ENCODE measurements at regions not wholly inside any gene's neighbourhood (a gene's known extent, or its start where the extent isn't known, plus 50 kb on each side); places are given as distances from the start of the nearest gene placed in this dataset.
"Not testable (repeated sequence)": the region's sequence is repeated elsewhere in the genome, so short reads cannot be mapped to it uniquely, and the experiment has no call there.

- no peak overlapping the region for H3K4me3 ChIP-seq
- no peak overlapping the region for H2AFZ ChIP-seq
- ATAC-seq (no peak), DNase-seq (ENCODE audit: low spot score) (no peak)
- H3F3A ChIP-seq (replicated peaks; ENCODE audit: low read depth): no peaks in the 10 kb centered on the region
- H3K36me3 ChIP-seq (ENCODE audit: insufficient read depth): no peaks in the 10 kb centered on the region
- peaks cover 3% of the 10 kb centered on the region; the same call in 1 of the 3 replicates for H3K9me3 Mint-ChIP-seq
- H3K36me3 Mint-ChIP-seq (ENCODE audit: low read depth): no peaks in the 10 kb centered on the region
- H3K27ac Mint-ChIP-seq: no peak overlapping the region
- H3K79me2 ChIP-seq (replicated peaks; ENCODE audit: insufficient read depth): no peaks in the 10 kb centered on the region
- H3K4me2 ChIP-seq: no peak overlapping the region
- H3K9me2 ChIP-seq (ENCODE audit: insufficient read depth): no peaks in the 10 kb centered on the region
- no peaks in the 10 kb centered on the region for H3K27me3 ChIP-seq (ENCODE audit: insufficient read depth)
- H3K27me3 Mint-ChIP-seq (ENCODE audit: insufficient read depth, low read depth, poor library complexity): peaks cover 5% of the 10 kb centered on the region
- no peak overlapping the region for H3K27ac ChIP-seq (ENCODE audit: low read depth)
- no peak overlapping the region for H3K4me3 Mint-ChIP-seq
- H3K4me1 ChIP-seq (ENCODE audit: insufficient read depth): no peaks in the 10 kb centered on the region
- no peaks in the 10 kb centered on the region for H4K20me1 ChIP-seq (replicated peaks; ENCODE audit: insufficient read depth)
- H3K4me1 Mint-ChIP-seq: peaks cover 10% of the 10 kb centered on the region
- TF ChIP-seq REST (IDR thresholded peaks at IDR 0.05; ENCODE audit: unreplicated experiment) (no peak), ETS1 (IDR thresholded peaks at IDR 0.05) (no peak)
Observed at GRCh38 chr18:45343365-45343764, 271.9 kb upstream of the SLC14A2 start.

DNA sequence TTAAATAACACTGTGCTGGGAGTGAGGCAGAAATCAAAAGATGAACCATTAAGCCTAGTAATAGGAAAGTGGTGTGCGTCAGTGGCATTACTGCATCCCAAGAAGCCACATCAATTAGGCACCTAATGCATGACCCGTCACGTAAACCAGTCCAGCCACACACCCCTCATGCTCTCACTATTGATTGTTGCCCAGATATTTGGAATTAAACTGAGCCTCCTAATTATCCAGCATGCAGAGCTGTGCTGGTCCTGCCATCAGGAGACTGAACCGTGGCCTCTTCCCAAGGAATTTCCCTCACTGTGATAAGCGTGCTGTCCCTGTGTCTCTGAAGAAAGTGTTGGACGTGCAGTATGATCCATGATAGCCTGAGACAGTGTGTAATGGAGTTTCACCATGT lies 270.6 kb upstream of the SLC14A2 start:
- not testable (repeated sequence) for ATAC-seq; H3K36me3 Mint-ChIP-seq (ENCODE audit: low read depth); H3K9me2 ChIP-seq (ENCODE audit: insufficient read depth); H3K27me3 ChIP-seq (ENCODE audit: insufficient read depth); H3K4me3 Mint-ChIP-seq; H3K4me3 ChIP-seq; H3K4me2 ChIP-seq; H4K20me1 ChIP-seq (replicated peaks; ENCODE audit: insufficient read depth); H3F3A ChIP-seq (replicated peaks; ENCODE audit: low read depth); H3K27me3 Mint-ChIP-seq (ENCODE audit: insufficient read depth, low read depth, poor library complexity); H3K4me1 ChIP-seq (ENCODE audit: insufficient read depth); DNase-seq (ENCODE audit: low spot score); H3K9me3 Mint-ChIP-seq; H2AFZ ChIP-seq; H3K27ac ChIP-seq (ENCODE audit: low read depth); H3K36me3 ChIP-seq (ENCODE audit: insufficient read depth); H3K27ac Mint-ChIP-seq; H3K79me2 ChIP-seq (replicated peaks; ENCODE audit: insufficient read depth)
- peaks cover 10% of the 10 kb centered on the region for H3K4me1 Mint-ChIP-seq

- no peak overlapping the region for H3K27ac ChIP-seq (ENCODE audit: low read depth)
- no peak for TF ChIP-seq JUNB (IDR thresholded peaks at IDR 0.05; ENCODE audit: unreplicated experiment)
- TF ChIP-seq NANOG (IDR thresholded peaks at IDR 0.05; ENCODE audit: borderline replicate concordance): no peak
- no peak for TF ChIP-seq ETS1 (IDR thresholded peaks at IDR 0.05)
- no peak for TF ChIP-seq POLR2AphosphoS5 (IDR thresholded peaks at IDR 0.05; ENCODE audit: low read depth)
- TF ChIP-seq EZH2 (IDR thresholded peaks at IDR 0.05; ENCODE audit: low read depth, unreplicated experiment): no peak
- TF ChIP-seq CTCF (conservative IDR thresholded peaks at IDR 0.05; ENCODE audit: low read depth in 2 of 2): no peak
Observed at GRCh38 chr18:45349019-45349418, 266.3 kb upstream of the SLC14A2 start.

More at GRCh38 chr18:45349019-45349418, 266.3 kb upstream of the SLC14A2 start:
- Histone ChIP-seq H3K9me2 (ENCODE audit: insufficient read depth) (no peaks in the 10 kb centered on the region), H2AFZ (no peak overlapping the region), H3K4me2 (no peak overlapping the region), H3K4me1 (ENCODE audit: insufficient read depth) (no peaks in the 10 kb centered on the region), H3K36me3 (ENCODE audit: insufficient read depth) (no peaks in the 10 kb centered on the region), H3K4me3 (no peak overlapping the region), H4K20me1 (replicated peaks; ENCODE audit: insufficient read depth) (no peaks in the 10 kb centered on the region), H3K27me3 (ENCODE audit: insufficient read depth) (no peaks in the 10 kb centered on the region), H3F3A (replicated peaks; ENCODE audit: low read depth) (no peaks in the 10 kb centered on the region), H3K79me2 (replicated peaks; ENCODE audit: insufficient read depth) (no peaks in the 10 kb centered on the region)
- H3K36me3 Mint-ChIP-seq (ENCODE audit: low read depth): no peaks in the 10 kb centered on the region
- DNase-seq (ENCODE audit: low spot score) (no peak), ATAC-seq (no peak)
- H3K4me1 Mint-ChIP-seq: no peaks in the 10 kb centered on the region
- no peak overlapping the region for H3K4me3 Mint-ChIP-seq
- H3K27ac Mint-ChIP-seq: no peak overlapping the region
- H3K9me3 Mint-ChIP-seq: peaks cover 3% of the 10 kb centered on the region; the same call in 1 of the 3 replicates
- peaks cover 3% of the 10 kb centered on the region for H3K27me3 Mint-ChIP-seq (ENCODE audit: insufficient read depth, low read depth, poor library complexity)
